Psoas muscle (tissue), 7 donors: ENCODE measurements at regions not wholly inside any gene's neighbourhood (a gene's known extent, or its start where the extent isn't known, plus 50 kb on each side); places are given as distances from the start of the nearest gene placed in this dataset.

Source experiments
- ATAC-seq, 4 donors: fragments of 200-7000 bp; cut with Tn5 transposase; one replicate each; pipeline ENCODE4 v1.9.1; 2020; ENCODE audit warnings: moderate library complexity in 3 of 4, mild to moderate bottlenecking in 2 of 4
- DNase-seq, 2 donors: peaks; one replicate each; pipeline ENCODE4 v3.0.0-alpha.2; 2020
- H3K27ac ChIP-seq: fragments of 200-600 bp; one replicate; pipeline ENCODE4 v1.8.0; 2022
- H3K27me3 ChIP-seq, 3 donors: fragments of 200-600 bp in 1 of 3; one replicate each; pipeline versions ENCODE4 v1.6.1 to v1.8.0; 2013 to 2022; ENCODE audit warnings: low read length in 2 of 3, mild to moderate bottlenecking in 2 of 3, moderate library complexity in 1 of 3; ENCODE audit not compliant: insufficient read depth in 3 of 3
- H3K36me3 ChIP-seq, 2 donors: fragments of 200-600 bp in 1 of 2; one replicate each; pipeline versions ENCODE4 v1.6.1 to v1.8.0; 2013 to 2022; ENCODE audit warnings: low read depth in 1 of 2, mild to moderate bottlenecking in 1 of 2, moderate library complexity in 1 of 2; ENCODE audit not compliant: insufficient read depth in 1 of 2
- H3K4me1 ChIP-seq: fragments of 200-600 bp; one replicate; pipeline ENCODE4 v1.8.0; 2022
- H3K4me3 ChIP-seq: fragments of 200-600 bp; one replicate; pipeline ENCODE4 v1.8.0; 2022; ENCODE audit warnings: mild to moderate bottlenecking
- H3K9me3 ChIP-seq: fragments of 200-600 bp; one replicate; pipeline ENCODE4 v1.8.0; 2022
- CTCF ChIP-seq: fragments of 200-600 bp; IDR thresholded peaks from one replicate; pipeline ENCODE4 v1.8.0; 2022; ENCODE audit warnings: antibody characterized with exemption
- WGBS, 3 donors: extraction: QIAGEN DNeasy Blood & Tissue Kit; methylation state at CpG; one replicate each; pipeline versions ENCODE4 v1.1.6 to v1.1.7; 2013; 5-methylcytosine and 5-hydroxymethylcytosine counted together
- intact Hi-C, 2 donors: fragments of 100-400 bp; cut with DNase I; formaldehyde crosslinking; loops; one replicate each; pipeline versions ENCODE4 v1.11.0 to v1.14.2; 2022
- donor health status: healthy with polysubstance abuse.
- donor health status: DM: no; HTN: no; CAD: no; lungs with moderate emphysema.
- donor health status: Bipolar disorder and iron deficiency.
- donor health status: healthy.
- donor health status: DM: yes; HTN: yes; CAD: no.
- donor health status: DM: no; HTN: no; CAD: no.
- donor health status: DM: yes; HTN: yes; CAD: no.

DNA sequence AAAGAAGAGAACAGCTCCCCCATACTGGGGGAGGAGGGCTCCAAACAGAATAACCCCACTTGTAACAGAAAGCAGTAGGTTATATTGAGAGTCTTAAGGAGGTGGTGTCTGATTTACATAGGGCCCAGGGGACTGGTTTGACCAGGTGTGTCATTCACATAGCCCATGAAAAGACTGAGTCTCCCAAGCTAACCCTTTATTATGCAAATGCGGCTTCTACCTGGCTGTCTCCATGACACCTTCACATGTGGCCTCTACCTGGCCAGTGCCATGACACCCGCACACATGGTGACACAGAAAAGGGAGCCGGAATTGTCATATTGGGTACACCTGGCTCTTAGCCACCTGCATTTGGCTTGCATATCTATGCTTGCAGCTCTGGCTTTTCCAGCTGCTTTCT, 1057.2 kb upstream of the PIK3C3 start:
- no peaks in the 10 kb centered on the region for H3K9me3 ChIP-seq
- no peak for TF ChIP-seq CTCF
- no peaks in the 10 kb centered on the region for H3K36me3 ChIP-seq
- H3K27ac ChIP-seq: no peak overlapping the region
- 67 to 76% (median 76%) methylated on average over 3 of the region's 3 CpGs for WGBS, 3 donors
- DNase-seq (no peak), ATAC-seq (no peak)
- H3K27me3 ChIP-seq: no peaks in the 10 kb centered on the region
- intact Hi-C loops: no loop called here
- H3K4me1 ChIP-seq: no peaks in the 10 kb centered on the region
- no peak overlapping the region for H3K4me3 ChIP-seq

GRCh38 chr18:40883271-40883670, 1071.8 kb upstream of the PIK3C3 start:
- H3K4me1 ChIP-seq: no peaks in the 10 kb centered on the region
- H3K4me3 ChIP-seq: no peak overlapping the region
- H3K36me3 ChIP-seq: no peaks in the 10 kb centered on the region
- H3K27ac ChIP-seq: no peak overlapping the region
- 81 to 86% (median 84%) methylated on average over 4 of the region's 4 CpGs for WGBS, 3 donors
- H3K9me3 ChIP-seq: no peaks in the 10 kb centered on the region
- no peaks in the 10 kb centered on the region for H3K27me3 ChIP-seq
- TF ChIP-seq CTCF: no peak
- ATAC-seq: no peak
- intact Hi-C loops: loop anchor here in 1 of 2 donors (10.0 kb wide), 1 partner anchor 68 kb away; no protein-coding TSS in a partner anchor
- no peak for DNase-seq

GRCh38 chr18:40882468-40882867, 1072.6 kb upstream of the PIK3C3 start:
- WGBS, 3 donors: 61 to 85% (median 73%) methylated on average over 11 of the region's 11 CpGs
- H3K27me3 ChIP-seq: no peaks in the 10 kb centered on the region
- intact Hi-C loops: loop anchor here in 1 of 2 donors (10.0 kb wide), 1 partner anchor 68 kb away; no protein-coding TSS in a partner anchor
- H3K4me3 ChIP-seq: no peak overlapping the region
- H3K9me3 ChIP-seq: no peaks in the 10 kb centered on the region
- H3K36me3 ChIP-seq: no peaks in the 10 kb centered on the region
- TF ChIP-seq CTCF: no peak
- DNase-seq (no peak), ATAC-seq (no peak)
- H3K27ac ChIP-seq: no peak overlapping the region
- no peaks in the 10 kb centered on the region for H3K4me1 ChIP-seq

- Histone ChIP-seq H3K27ac (no peak overlapping the region), H3K27me3 (no peaks in the 10 kb centered on the region), H3K4me3 (no peak overlapping the region), H3K4me1 (no peaks in the 10 kb centered on the region), H3K36me3 (no peaks in the 10 kb centered on the region), H3K9me3 (no peaks in the 10 kb centered on the region)
- DNase-seq (no peak), ATAC-seq (no peak)
- intact Hi-C loops: no loop called here
- WGBS, 3 donors: 4 to 15% (median 10%) methylated on average over 1 of the region's 1 CpG
- TF ChIP-seq CTCF: no peak
Observed at GRCh38 chr18:40878371-40878770, 1076.7 kb upstream of the PIK3C3 start.

DNA sequence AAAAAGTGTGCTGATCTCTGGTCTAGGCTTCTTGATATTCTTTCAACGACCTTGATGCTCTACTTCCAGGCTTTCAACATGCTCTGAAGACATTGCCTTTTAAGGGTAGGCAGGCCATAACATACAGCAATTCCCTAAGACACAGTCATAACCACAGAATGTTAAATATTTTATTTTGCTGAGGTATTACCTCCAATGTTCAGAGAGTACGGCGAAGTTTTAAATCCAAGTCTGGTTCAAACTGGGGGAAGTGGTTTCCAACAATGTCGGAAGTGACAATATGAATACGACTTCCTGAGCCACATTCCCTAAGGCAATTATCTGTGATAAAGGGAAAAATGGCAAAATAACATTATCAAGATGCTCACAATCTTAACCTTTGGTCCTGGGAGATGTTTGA, 1077.9 kb upstream of the PIK3C3 start:
- Histone ChIP-seq H3K27me3 (no peaks in the 10 kb centered on the region), H3K36me3 (no peaks in the 10 kb centered on the region), H3K27ac (no peak overlapping the region), H3K4me1 (no peaks in the 10 kb centered on the region), H3K9me3 (no peaks in the 10 kb centered on the region), H3K4me3 (no peak overlapping the region)
- no peak for DNase-seq
- no peak for TF ChIP-seq CTCF
- ATAC-seq: no peak
- intact Hi-C loops: no loop called here
- WGBS, 3 donors: 69 to 74% (median 73%) methylated on average over 5 of the region's 5 CpGs
